ENCODE measurements at regions not wholly inside any gene's neighbourhood (a gene's known extent, or its start where the extent isn't known, plus 50 kb on each side); places are given as distances from the start of the nearest gene placed in this dataset.

GRCh38 chr2:144990661-144991060 is 470.7 kb upstream of the ZEB2 start:
- TF ChIP-seq CTCF (IDR thresholded peaks at IDR 0.05; ENCODE audit: insufficient read depth, low read depth, low read length) (no peak), EZH2 (IDR thresholded peaks at IDR 0.05; ENCODE audit: insufficient read depth, low read length) (no peak)

All from astrocyte (in vitro differentiated cells and primary cell).